MCF 10A (cell line): ENCODE measurements at regions not wholly inside any gene's neighbourhood (a gene's known extent, or its start where the extent isn't known, plus 50 kb on each side); places are given as distances from the start of the nearest gene placed in this dataset.

Experiments used
- BruUV-seq: library from RNA; stranded (reverse); fragments of 400-500 nt; replicated peaks from 2 replicates; lab custom pipeline; 2021; lab: Mats Ljungman, UMichigan
- CTCF ChIA-PET: fragments of 300-600 bp; sonication (Branson Sonifier 250); formaldehyde crosslinking; extraction: SDS; loops from one replicate; lab custom pipeline; 2021; ENCODE audit warnings: antibody characterized with exemption, inconsistent platforms; lab: Yijun Ruan, JAX
- POLR2A ChIA-PET: fragments of 300-600, 350-650 bp; sonication (Branson Sonifier 250); formaldehyde crosslinking; extraction: SDS; loops from one replicate; lab custom pipeline; 2020; ENCODE audit warnings: antibody characterized with exemption, inconsistent platforms; lab: Yijun Ruan, JAX
- DNase-seq: peaks from one replicate; pipeline ENCODE4 v3.0.0-alpha.2; 2018; ENCODE audit not compliant: unreplicated experiment
- H3K27ac Mint-ChIP-seq: one replicate; pipeline ENCODE4 v1.8.0; 2022; ENCODE audit warnings: mild to moderate bottlenecking, low read depth, mixed read lengths; ENCODE audit not compliant: unreplicated experiment
- H3K27me3 Mint-ChIP-seq: one replicate; pipeline ENCODE4 v1.8.0; 2022; ENCODE audit warnings: mixed read lengths; ENCODE audit not compliant: insufficient read depth, unreplicated experiment
- H3K36me3 Mint-ChIP-seq: one replicate; pipeline ENCODE4 v1.8.0; 2022; ENCODE audit warnings: mild to moderate bottlenecking, moderate library complexity, mixed read lengths; ENCODE audit not compliant: insufficient read depth, unreplicated experiment
- H3K4me1 Mint-ChIP-seq: one replicate; pipeline ENCODE4 v1.8.0; 2022; ENCODE audit warnings: mixed read lengths; ENCODE audit not compliant: insufficient read depth, unreplicated experiment
- H3K4me3 Mint-ChIP-seq: one replicate; pipeline ENCODE4 v1.8.0; 2022; ENCODE audit warnings: mild to moderate bottlenecking, moderate library complexity, mixed read lengths; ENCODE audit not compliant: unreplicated experiment
- H3K9me3 Mint-ChIP-seq: one replicate; pipeline ENCODE4 v1.8.0; 2022; ENCODE audit warnings: mixed read lengths; ENCODE audit not compliant: unreplicated experiment
- CTCF ChIP-seq: fragments of 200-600 bp; IDR thresholded peaks from one replicate; pipeline ENCODE4 v1.8.0; 2022; ENCODE audit warnings: antibody characterized with exemption, mild to moderate bottlenecking; ENCODE audit not compliant: unreplicated experiment
- intact Hi-C: fragments of 100-400 bp; cut with micrococcal nuclease; formaldehyde crosslinking; loops from 2 replicates; pipeline ENCODE4 v1.14.1; 2022

- no peak for DNase-seq
- Mint-ChIP-seq H3K4me3 (no peak overlapping the region), H3K36me3 (no peaks in the 10 kb centered on the region), H3K9me3 (peaks cover 20% of the 10 kb centered on the region), H3K27ac (no peak overlapping the region), H3K4me1 (peaks cover 9% of the 10 kb centered on the region), H3K27me3 (no peaks in the 10 kb centered on the region)
- ChIA-PET POLR2A (no interaction called here), CTCF (interaction anchor here (1.3 kb wide), 1 partner anchor 11 kb away, joined by 4 read pairs; no protein-coding TSS in a partner anchor)
- intact Hi-C loops = no loop called here
- TF ChIP-seq CTCF = no peak
- BruUV-seq = no TSS peak
Measured at GRCh38 chr12:47602949-47603558, 102.8 kb downstream of the RPAP3 start.

GRCh38 chr12:47602325-47602724, 103.5 kb downstream of the RPAP3 start:
- peaks cover 12% of the 10 kb centered on the region for H3K9me3 Mint-ChIP-seq
- no TSS peak for BruUV-seq
- CTCF ChIA-PET = interaction anchor here (0.6 kb wide), 1 partner anchor 570 kb away, joined by 4 read pairs; no protein-coding TSS in a partner anchor
- H3K4me1 Mint-ChIP-seq = peaks cover 9% of the 10 kb centered on the region
- intact Hi-C loops = no loop called here
- POLR2A ChIA-PET = no interaction called here
- DNase-seq = no peak
- no peak for TF ChIP-seq CTCF
- H3K27ac Mint-ChIP-seq = no peak overlapping the region
- H3K4me3 Mint-ChIP-seq = no peak overlapping the region
- no peaks in the 10 kb centered on the region for H3K27me3 Mint-ChIP-seq
- no peaks in the 10 kb centered on the region for H3K36me3 Mint-ChIP-seq

- Mint-ChIP-seq H3K9me3 (peaks cover 9% of the 10 kb centered on the region), H3K36me3 (no peaks in the 10 kb centered on the region), H3K27me3 (no peaks in the 10 kb centered on the region), H3K4me1 (peaks cover 9% of the 10 kb centered on the region), H3K4me3 (no peak overlapping the region), H3K27ac (no peak overlapping the region)
- no peak for TF ChIP-seq CTCF
- no peak for DNase-seq
- ChIA-PET CTCF (interaction anchor here (0.5 to 0.9 kb wide), 2 partner anchors 13 to 157 kb away, joined by 3 read pairs; no protein-coding TSS in a partner anchor), POLR2A (no interaction called here)
- intact Hi-C loops = no loop called here
- BruUV-seq = no TSS peak
Measured at GRCh38 chr12:47601071-47601470, 104.8 kb downstream of the RPAP3 start.

GRCh38 chr12:47591795-47592194, 114.0 kb downstream of the RPAP3 start:
- Mint-ChIP-seq H3K9me3 (no peaks in the 10 kb centered on the region), H3K4me1 (no peaks in the 10 kb centered on the region), H3K27ac (no peak overlapping the region), H3K36me3 (no peaks in the 10 kb centered on the region), H3K4me3 (no peak overlapping the region), H3K27me3 (no peaks in the 10 kb centered on the region)
- intact Hi-C loops = no loop called here
- CTCF ChIA-PET = interaction anchor here (0.6 to 1.6 kb wide), 2 partner anchors 12 to 462 kb away, joined by 3 to 4 read pairs; no protein-coding TSS in a partner anchor
- DNase-seq = no peak
- POLR2A ChIA-PET = interaction anchor here (0.7 kb wide), 1 partner anchor 567 kb away, joined by 5 read pairs; no protein-coding TSS in a partner anchor
- BruUV-seq = no TSS peak
- no peak for TF ChIP-seq CTCF
